Esophagus muscularis mucosa (tissue), 4 donors: ENCODE measurements at regions not wholly inside any gene's neighbourhood (a gene's known extent, or its start where the extent isn't known, plus 50 kb on each side); places are given as distances from the start of the nearest gene placed in this dataset.

Experiments used
- DNase-seq: peaks from one replicate; pipeline ENCODE4 v3.0.0-alpha.2; 2017; ENCODE audit errors: extremely low spot score
- H3K27ac ChIP-seq, 4 donors: fragments of 200-600 bp; sonication (generic); replicated peaks in 1 of 4; 1 replicate in 3 of 4; 2 replicates in 1 of 4; pipeline ENCODE4 v1.5.1; 2016 to 2019; ENCODE audit warnings: mild to moderate bottlenecking in 1 of 4
- H3K27me3 ChIP-seq, 4 donors: fragments of 200-600 bp; sonication (generic); one replicate each; pipeline versions ENCODE4 v1.5.1 to v1.6.0; 2016 to 2019
- H3K36me3 ChIP-seq, 4 donors: fragments of 200-600 bp; sonication (generic); one replicate each; pipeline ENCODE4 v1.5.1; 2016 to 2019
- H3K4me1 ChIP-seq, 4 donors: fragments of 200-600 bp; sonication (generic); one replicate each; pipeline ENCODE4 v1.5.1; 2016 to 2019
- H3K4me3 ChIP-seq, 4 donors: fragments of 200-600 bp; sonication (generic); 1 replicate in 2 of 4; 2 replicates in 2 of 4; pipeline ENCODE4 v1.5.1; 2016 to 2019; ENCODE audit warnings: mild to moderate bottlenecking in 4 of 4, moderate library complexity in 1 of 4
- H3K9me3 ChIP-seq, 4 donors: fragments of 200-600 bp; sonication (generic); 1 replicate in 3 of 4; 2 replicates in 1 of 4; pipeline ENCODE4 v1.5.1; 2016 to 2019
- CTCF ChIP-seq, 3 experiments: fragments of 200-600 bp in 2 of 3; fragments of 450-650 bp in 1 of 3; sonication (generic) in 2 of 3; IDR thresholded peaks; one replicate each; pipeline ENCODE4 v1.5.1; 2017 to 2019; ENCODE audit warnings: antibody characterized with exemption in 3 of 3, mild to moderate bottlenecking in 2 of 3, moderate library complexity in 1 of 3
- EP300 ChIP-seq: sonication (generic); formaldehyde crosslinking; IDR thresholded peaks from one replicate; pipeline ENCODE4 v1.6.1; 2017; ENCODE audit warnings: antibody characterized with exemption
- POLR2A ChIP-seq: fragments of 450-650 bp; IDR thresholded peaks from one replicate; pipeline ENCODE4 v1.6.1; 2017; ENCODE audit warnings: antibody characterized with exemption, moderate library complexity, mild to moderate bottlenecking, low read depth
- POLR2AphosphoS5 ChIP-seq, 2 donors: sonication (generic); formaldehyde crosslinking; IDR thresholded peaks; one replicate each; pipeline ENCODE4 v1.6.1; 2017; ENCODE audit warnings: antibody characterized with exemption in 2 of 2
- WGBS: methylation state at CpG from one replicate; pipeline ENCODE4 v1.1.5; 2018; 5-methylcytosine and 5-hydroxymethylcytosine counted together
- intact Hi-C: fragments of 100-400 bp; cut with DNase I; formaldehyde crosslinking; loops from one replicate; pipeline ENCODE4 v1.15.1; 2023

- intact Hi-C loops: no loop called here
- no peak overlapping the region for H3K27ac ChIP-seq
- WGBS: 89% methylated on average over 8 of the region's 8 CpGs
- TF ChIP-seq EP300 (no peak), CTCF (IDR thresholded peaks at IDR 0.05) (no peak), POLR2A (no peak), POLR2AphosphoS5 (IDR thresholded peaks at IDR 0.05) (no peak)
- peaks cover 0 to 7% (median 3%) of the 10 kb centered on the region in 4 donors for H3K9me3 ChIP-seq
- no peaks in the 10 kb centered on the region for H3K27me3 ChIP-seq
- H3K4me1 ChIP-seq: no peaks in the 10 kb centered on the region
- H3K4me3 ChIP-seq: no peak overlapping the region
- DNase-seq: no peak
- H3K36me3 ChIP-seq: no peaks in the 10 kb centered on the region
Observed at GRCh38 chr5:107104040-107104995, 566.4 kb downstream of the EFNA5 start.

GRCh38 chr5:107103522-107103921 lies 567.2 kb downstream of the EFNA5 start:
- no peak for DNase-seq
- no peak overlapping the region for H3K27ac ChIP-seq
- intact Hi-C loops: no loop called here
- H3K4me3 ChIP-seq: no peak overlapping the region
- WGBS: 93% methylated on average over 3 of the region's 3 CpGs
- H3K9me3 ChIP-seq: peaks cover 0 to 7% (median 3%) of the 10 kb centered on the region in 4 donors
- H3K36me3 ChIP-seq: no peaks in the 10 kb centered on the region
- TF ChIP-seq POLR2AphosphoS5 (IDR thresholded peaks at IDR 0.05) (no peak), POLR2A (no peak), EP300 (no peak), CTCF (IDR thresholded peaks at IDR 0.05) (no peak)
- H3K4me1 ChIP-seq: no peaks in the 10 kb centered on the region
- H3K27me3 ChIP-seq: no peaks in the 10 kb centered on the region

GRCh38 chr5:107100121-107100520 lies 570.6 kb downstream of the EFNA5 start:
- no peak for DNase-seq
- TF ChIP-seq EP300 (no peak), POLR2A (no peak), POLR2AphosphoS5 (IDR thresholded peaks at IDR 0.05) (no peak), CTCF (IDR thresholded peaks at IDR 0.05) (no peak)
- Histone ChIP-seq H3K27me3 (no peaks in the 10 kb centered on the region), H3K36me3 (no peaks in the 10 kb centered on the region), H3K4me3 (no peak overlapping the region), H3K27ac (no peak overlapping the region), H3K9me3 (peaks cover 0 to 7% (median 3%) of the 10 kb centered on the region in 4 donors), H3K4me1 (no peaks in the 10 kb centered on the region)
- 86% methylated on average over 3 of the region's 3 CpGs for WGBS
- intact Hi-C loops: no loop called here

- no peak overlapping the region for H3K27ac ChIP-seq
- no peaks in the 10 kb centered on the region for H3K36me3 ChIP-seq
- no peak for TF ChIP-seq POLR2A
- no peak for TF ChIP-seq EP300
- no peak for TF ChIP-seq CTCF (IDR thresholded peaks at IDR 0.05)
- no peak for TF ChIP-seq POLR2AphosphoS5 (IDR thresholded peaks at IDR 0.05)
- no peak for DNase-seq
- H3K4me3 ChIP-seq: no peak overlapping the region
- H3K4me1 ChIP-seq: no peaks in the 10 kb centered on the region
- 81% methylated on average over 4 of the region's 4 CpGs for WGBS
- H3K27me3 ChIP-seq: no peaks in the 10 kb centered on the region
- H3K9me3 ChIP-seq: peaks cover 0 to 10% (median 3%) of the 10 kb centered on the region in 4 donors
- intact Hi-C loops: no loop called here
Observed at GRCh38 chr5:107099506-107099905, 571.2 kb downstream of the EFNA5 start.
